GM19397 (cell line): ENCODE measurements at regions not wholly inside any gene's neighbourhood (a gene's known extent, or its start where the extent isn't known, plus 50 kb on each side); places are given as distances from the start of the nearest gene placed in this dataset.
"Not testable (repeated sequence)": the region's sequence is repeated elsewhere in the genome, so short reads cannot be mapped to it uniquely, and the experiment has no call there.

Experiments
- ATAC-seq: cut with Tn5 transposase; IDR thresholded peaks from one replicate; pipeline ENCODE4 v1.9.1; 2021; ENCODE audit warnings: mild to moderate bottlenecking, moderate library complexity; ENCODE audit not compliant: unreplicated experiment

- no peak for ATAC-seq
Measured at GRCh38 chr10:28733245-28733644, 55.9 kb downstream of the BAMBI start.

GRCh38 chr10:28733647-28734046, 56.3 kb downstream of the BAMBI start:
- no peak for ATAC-seq

GRCh38 chr10:28734938-28735759, 57.8 kb downstream of the BAMBI start:
- no peak for ATAC-seq

GRCh38 chr10:28737096-28737495, 59.8 kb downstream of the BAMBI start:
- no peak for ATAC-seq

- ATAC-seq = no peak
Measured at GRCh38 chr10:28738200-28738599, 60.9 kb downstream of the BAMBI start.

- no peak for ATAC-seq
Measured at GRCh38 chr10:28743576-28743975, 66.3 kb downstream of the BAMBI start.

GRCh38 chr10:28744069-28744768, 66.9 kb downstream of the BAMBI start:
- no peak for ATAC-seq

- ATAC-seq = no peak
Measured at GRCh38 chr10:28754930-28755718, 77.8 kb downstream of the BAMBI start.

GRCh38 chr10:28761084-28761846, 83.9 kb downstream of the BAMBI start:
- no peak for ATAC-seq

GRCh38 chr10:28763471-28764170, 86.3 kb downstream of the BAMBI start:
- no peak for ATAC-seq

- no peak for ATAC-seq
Measured at GRCh38 chr10:28765641-28766040, 88.3 kb downstream of the BAMBI start.

- no peak for ATAC-seq
Measured at GRCh38 chr10:28768227-28768626, 90.9 kb downstream of the BAMBI start.

- no peak for ATAC-seq
Measured at GRCh38 chr10:28769091-28769604, 91.8 kb downstream of the BAMBI start.

GRCh38 chr10:28771580-28772090, 94.3 kb downstream of the BAMBI start:
- not testable (repeated sequence) for ATAC-seq

GRCh38 chr10:28774051-28774995, 97.0 kb downstream of the BAMBI start:
- no peak for ATAC-seq

- ATAC-seq = no peak
Measured at GRCh38 chr10:28775773-28776172, 98.5 kb downstream of the BAMBI start.

- no peak for ATAC-seq
Measured at GRCh38 chr10:28776519-28776918, 99.2 kb downstream of the BAMBI start.

- ATAC-seq = no peak
Measured at GRCh38 chr10:28777911-28778310, 100.6 kb downstream of the BAMBI start.

GRCh38 chr10:28778524-28778923, 101.2 kb downstream of the BAMBI start:
- ATAC-seq = no peak
